HG03378 (cell line): ENCODE measurements at regions not wholly inside any gene's neighbourhood (a gene's known extent, or its start where the extent isn't known, plus 50 kb on each side); places are given as distances from the start of the nearest gene placed in this dataset.
"Not testable (repeated sequence)": the region's sequence is repeated elsewhere in the genome, so short reads cannot be mapped to it uniquely, and the experiment has no call there.

Experiments used
- ATAC-seq: cut with Tn5 transposase; IDR thresholded peaks from one replicate; pipeline ENCODE4 v1.9.1; 2021; ENCODE audit warnings: mild to moderate bottlenecking, moderate library complexity; ENCODE audit not compliant: unreplicated experiment

DNA sequence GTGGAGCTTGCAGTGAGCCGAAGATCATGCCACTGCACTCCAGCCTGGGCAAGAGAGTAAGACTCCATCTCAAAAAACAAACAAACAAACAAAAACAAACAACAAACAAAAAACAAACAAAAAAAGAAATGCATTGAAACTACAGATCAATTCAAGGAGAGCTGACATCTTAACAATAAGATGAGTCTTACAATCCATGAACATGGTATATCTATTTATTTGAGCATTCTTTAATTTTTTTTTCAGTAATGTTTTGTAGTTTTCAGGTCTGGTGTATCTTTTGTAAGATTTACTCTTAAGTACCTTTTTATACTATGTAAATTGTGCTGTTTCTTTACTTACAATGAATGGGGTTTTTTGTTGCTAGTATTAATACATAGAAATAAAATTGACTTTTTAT is 140.1 kb upstream of the DAPK1 start:
- ATAC-seq, result no peak

DNA sequence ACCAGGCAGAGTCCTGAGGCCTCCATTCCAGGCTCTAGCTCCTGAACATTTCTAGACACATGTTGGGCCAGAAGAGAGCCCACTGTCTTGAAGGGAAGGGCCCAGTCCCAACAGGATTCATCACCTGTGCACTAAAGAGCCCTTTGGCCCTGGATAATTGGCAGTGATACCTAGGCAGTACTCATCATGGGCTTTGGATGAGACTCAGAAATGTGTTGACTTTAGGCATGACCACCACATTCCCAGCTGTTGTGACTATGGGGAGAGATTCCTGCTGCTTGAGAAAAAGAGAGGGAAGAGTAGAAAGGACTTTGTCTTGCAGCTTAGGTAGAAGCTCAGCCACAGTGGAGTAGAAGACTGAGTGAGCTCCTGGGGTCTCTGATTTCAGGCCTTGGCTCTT is 138.4 kb upstream of the DAPK1 start:
- ATAC-seq, result no peak

DNA sequence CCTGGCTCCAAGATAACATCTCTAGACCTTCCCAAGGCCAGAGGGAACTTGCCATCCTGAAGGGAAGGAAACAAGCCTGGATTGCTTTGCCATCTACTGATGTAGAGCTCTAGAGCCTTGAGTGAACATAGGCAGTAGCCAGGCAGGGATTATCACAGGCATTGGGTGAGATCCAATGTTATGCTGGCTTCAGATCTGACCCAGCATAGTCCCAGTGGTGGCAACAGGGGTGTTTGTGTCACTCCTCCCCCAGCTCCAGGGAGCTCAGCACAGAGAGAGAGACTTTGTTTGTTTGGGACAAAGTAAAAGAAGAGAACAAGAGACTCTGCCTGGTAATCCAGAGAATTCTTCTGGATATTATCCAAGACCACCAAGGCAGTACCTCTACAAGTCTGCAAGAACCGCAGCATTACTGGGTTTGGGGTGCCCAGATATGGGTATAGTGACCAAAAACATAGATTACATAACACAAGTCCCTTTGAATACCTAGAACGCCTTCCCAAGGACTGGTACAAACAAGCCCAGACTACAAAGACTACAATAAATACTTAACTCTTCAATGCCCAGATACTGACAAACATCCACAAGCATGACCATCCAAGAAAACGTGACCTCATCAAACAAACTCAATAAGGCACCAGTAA is 137.6 kb upstream of the DAPK1 start:
- ATAC-seq, result no peak

DNA sequence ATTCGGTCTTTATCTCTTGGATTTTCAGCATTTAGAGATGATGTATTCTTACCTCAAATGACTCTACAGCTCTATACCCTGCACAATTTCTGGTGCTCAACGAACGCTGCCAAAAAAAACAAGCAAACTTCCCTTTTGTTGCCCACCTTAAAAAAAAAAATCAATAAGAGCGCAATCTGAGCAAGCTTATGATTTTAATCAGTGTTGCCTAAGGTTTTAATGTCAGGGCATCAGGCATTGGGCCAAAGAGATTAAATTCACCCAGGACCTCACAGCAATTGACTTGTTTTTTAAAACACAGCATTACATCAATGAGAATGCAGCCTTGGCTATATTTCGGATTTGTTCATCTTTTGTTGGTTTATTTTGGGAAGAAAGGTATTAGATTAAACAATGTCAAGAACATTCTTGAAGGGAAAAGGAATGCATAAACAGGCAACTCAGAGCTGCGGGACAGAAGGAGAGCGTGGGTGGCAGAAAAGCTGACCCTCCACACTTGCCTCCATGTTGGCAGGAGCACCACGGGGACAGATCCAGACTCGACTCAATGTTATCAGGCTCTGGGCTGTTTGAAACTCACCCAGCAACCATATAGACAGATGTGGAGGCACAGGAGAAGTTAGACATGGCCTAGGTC is 127.5 kb upstream of the DAPK1 start:
- ATAC-seq, result no peak

DNA sequence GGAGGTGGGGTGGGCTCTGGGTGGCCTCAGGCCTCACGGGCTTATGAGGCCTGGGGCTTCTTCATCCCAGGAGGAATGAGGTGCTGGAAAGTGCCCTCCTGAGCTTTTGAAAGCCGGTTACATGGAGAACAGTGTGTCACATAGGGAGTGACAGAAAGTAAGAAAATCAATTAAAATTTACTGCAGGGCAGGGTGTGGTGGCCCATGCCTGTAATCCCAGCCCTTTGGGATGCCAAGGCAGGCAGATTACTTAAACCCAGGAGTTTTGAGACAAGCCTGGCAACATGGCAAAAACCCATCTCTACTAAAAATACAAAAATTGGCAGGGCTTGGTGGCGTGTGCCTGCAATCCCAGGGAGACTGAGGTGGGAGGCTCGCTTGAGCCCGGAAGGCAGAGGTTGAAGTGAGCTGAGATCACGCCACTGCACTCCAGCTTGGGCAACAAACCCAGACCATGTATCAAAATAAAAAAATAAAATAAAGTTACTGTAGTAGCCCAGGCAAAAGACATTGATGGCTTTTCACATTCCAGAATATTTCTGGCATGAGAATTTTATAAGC is 125.8 kb upstream of the DAPK1 start:
- no peak for ATAC-seq

DNA sequence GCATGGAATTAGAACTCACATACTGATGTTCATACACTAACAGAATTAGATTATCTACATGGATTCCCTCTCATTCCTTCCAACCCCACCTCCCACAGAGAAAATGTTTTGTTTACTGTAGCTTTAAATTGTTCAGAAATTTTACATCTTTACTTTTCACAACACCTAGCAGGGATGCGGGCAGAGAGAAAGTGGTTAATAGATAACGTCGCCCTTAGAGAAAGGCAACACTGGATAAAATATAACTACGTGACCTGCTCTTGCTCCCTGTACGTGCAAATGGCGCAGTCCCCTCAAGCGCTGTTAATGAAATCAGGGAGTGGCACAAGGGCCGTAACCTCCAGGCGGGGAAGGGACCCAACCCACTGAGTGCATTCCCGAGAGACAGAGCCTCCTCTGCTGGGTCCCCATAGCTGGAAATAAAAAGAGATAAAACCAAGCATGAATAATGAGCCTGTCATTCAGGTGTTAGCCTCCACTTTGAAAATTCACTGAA is 125.3 kb upstream of the DAPK1 start:
- no peak for ATAC-seq

DNA sequence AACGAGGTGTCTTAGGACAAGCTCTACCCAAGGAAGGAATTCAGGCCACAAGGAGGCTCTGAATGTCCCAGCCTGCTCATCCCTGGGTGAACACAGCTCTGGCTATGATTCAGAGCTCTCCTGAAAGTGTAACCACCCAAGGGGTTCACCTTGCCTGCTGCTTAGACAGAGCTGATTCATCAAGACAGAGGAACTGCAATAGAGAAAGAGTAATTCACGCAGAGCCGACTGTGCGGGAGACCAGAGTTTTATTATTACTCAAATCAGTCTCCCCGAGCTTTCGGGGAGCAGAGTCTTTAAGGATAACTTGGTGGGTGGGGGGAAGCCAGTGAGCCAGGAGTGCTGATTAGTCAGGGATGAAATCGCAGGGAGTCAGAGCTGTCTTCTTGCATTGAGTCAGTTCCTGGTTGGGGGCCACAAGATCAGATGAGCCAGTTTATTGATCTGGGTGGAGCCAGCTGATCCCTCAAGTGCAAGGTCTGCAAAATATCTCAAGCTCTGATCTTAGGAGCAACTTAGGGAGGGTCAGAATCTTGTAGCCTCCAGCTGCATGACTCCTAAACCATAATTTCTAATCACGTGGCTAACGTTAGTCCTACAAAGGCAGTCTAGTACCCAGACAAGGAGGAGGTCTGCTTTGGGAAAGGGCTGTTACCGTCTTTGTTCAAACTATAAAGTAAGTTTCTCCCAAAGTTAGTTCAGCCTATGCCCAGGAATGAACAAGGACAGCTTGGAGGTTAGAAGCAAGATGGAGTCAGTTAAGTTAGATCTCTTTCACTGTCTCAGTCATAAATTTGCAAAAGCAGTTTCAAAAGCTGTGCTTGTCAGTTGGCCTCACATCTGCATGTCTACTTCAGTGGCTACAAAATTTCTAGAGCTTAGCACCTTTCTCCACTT is 123.4 kb upstream of the DAPK1 start:
- not testable (repeated sequence) for ATAC-seq

DNA sequence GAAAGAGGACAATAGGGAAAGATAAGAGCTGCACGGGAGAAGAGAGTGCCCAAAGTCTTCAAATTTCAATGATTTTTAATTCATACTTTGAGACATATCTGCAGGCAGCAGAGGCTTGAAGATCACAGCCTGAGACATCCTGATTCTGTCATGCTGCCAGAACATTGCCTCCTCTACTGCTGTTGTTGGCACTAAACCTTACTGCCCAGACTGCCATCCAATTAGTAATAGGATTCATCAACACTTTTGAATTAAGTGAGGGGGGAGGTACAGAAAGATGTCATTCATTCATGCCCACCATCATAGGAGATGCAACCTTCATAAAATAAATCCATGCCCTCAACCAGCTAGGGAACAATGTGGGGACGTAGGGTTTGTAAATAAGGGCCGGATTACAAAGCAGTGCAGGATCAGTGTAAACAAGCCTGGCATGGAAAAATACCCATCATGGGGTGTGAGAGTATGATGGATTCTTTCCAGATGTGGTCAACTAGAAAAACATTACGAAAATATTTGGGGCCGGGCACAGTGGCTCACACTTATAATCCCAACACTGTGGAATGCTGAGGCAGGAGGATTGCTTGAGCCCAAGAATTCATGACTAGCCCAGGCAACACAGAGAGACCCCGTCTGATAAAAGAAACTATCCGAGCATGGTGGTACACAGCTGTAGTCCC is 122.1 kb upstream of the DAPK1 start:
- ATAC-seq, result no peak

DNA sequence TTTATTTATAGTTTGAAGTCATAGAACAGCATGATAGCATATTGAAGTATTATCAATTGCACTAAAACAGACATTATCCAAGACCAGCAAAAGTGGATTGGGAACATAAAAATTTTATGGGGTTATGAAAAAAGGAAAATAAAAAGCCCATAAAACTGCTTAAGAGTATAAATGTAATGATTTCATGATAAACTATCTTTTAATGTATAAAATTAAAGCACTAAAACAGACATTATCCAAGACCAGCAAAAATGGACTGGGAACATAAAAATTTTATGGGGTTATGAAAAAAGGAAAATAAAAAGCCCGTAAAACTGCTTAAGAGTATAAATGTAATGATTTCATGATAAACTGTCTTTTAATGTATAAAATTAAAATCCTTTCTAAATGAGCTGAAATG is 119.0 kb upstream of the DAPK1 start:
- no peak for ATAC-seq

DNA sequence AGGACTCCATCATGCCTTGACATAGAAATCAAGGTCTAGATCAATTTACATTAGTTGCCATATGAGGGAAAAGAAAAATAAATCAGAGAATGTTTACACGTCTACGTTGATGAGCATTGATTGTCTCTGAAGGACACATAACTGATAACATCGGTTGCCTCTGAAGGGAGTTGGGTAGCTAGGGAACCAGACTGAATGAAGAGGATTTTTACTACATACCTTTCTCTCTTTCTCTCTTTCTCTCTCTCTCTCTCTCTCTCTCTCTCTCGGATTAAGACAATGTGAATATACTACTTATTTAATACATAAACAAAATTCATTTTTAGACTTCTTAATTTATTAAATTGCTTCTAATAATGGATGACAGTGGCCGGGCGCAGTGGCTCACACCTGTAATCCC is 118.4 kb upstream of the DAPK1 start:
- no peak for ATAC-seq

DNA sequence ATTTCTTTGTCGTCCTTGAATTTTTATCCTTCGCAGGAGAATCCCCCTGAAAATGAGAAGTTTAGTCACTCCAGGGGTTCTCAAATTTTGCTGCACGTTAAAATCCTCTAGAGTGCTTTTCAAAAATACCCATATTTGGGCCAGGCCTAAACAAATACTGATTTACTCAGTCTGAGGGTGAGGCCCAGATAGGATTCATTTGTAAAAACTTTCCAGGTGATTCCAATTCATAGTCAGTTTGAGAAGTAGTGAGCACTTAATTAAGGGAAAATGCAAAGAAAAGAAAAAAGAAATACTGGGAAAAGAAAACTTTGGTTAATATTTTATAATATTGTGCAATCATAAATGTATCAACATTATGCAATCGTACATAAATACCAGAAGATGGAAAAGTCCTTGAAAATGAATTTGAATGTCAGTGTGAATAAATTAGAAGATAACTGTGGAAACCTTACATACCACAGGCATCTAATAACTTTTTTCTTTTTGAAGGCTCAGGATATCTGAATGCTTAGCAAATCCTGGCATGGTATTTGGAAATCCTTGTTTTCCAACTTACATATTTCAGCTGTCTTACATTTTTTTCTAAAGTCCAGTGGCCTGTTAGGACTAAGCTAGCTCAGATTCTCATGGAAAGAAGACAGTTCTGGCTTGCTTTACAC is 116.5 kb upstream of the DAPK1 start:
- no peak for ATAC-seq

DNA sequence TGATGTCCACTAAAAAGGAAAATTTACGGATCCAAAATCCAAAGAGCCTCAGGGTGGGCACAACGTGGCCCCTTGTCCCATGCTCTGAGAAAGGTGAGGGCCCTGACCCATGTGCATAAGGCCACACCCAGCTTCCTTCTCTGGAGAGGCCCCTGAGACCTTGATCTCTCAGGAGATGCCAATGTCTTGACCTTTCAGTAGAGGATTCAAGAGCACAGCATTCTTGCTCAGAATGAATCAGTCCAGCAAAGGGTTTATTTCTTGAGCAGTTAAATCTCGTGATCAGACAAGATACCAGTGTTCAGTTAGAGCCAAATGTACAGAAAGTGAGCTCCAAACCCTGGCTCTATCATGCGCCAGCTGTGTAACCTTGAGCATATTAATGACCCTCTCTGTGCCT is 115.9 kb upstream of the DAPK1 start:
- no peak for ATAC-seq

DNA sequence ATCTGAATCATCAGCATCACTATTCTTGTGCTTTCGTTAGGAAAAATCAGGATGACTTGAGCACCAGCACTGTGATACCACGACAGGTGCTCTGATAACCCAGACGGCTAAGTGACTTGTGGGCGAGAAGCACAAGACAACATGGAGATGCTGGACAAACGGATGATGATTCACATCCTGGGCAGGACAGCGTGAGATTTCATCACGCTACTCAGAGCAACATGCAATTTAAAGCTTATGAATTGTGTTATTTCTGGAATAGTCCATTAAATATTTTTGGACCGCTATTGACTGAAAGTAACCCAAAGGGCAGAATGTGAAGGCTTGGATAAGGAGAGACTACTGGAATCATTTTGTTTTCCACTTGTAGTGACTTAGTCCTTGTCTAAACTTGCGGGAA is 114.8 kb upstream of the DAPK1 start:
- ATAC-seq, result no peak

DNA sequence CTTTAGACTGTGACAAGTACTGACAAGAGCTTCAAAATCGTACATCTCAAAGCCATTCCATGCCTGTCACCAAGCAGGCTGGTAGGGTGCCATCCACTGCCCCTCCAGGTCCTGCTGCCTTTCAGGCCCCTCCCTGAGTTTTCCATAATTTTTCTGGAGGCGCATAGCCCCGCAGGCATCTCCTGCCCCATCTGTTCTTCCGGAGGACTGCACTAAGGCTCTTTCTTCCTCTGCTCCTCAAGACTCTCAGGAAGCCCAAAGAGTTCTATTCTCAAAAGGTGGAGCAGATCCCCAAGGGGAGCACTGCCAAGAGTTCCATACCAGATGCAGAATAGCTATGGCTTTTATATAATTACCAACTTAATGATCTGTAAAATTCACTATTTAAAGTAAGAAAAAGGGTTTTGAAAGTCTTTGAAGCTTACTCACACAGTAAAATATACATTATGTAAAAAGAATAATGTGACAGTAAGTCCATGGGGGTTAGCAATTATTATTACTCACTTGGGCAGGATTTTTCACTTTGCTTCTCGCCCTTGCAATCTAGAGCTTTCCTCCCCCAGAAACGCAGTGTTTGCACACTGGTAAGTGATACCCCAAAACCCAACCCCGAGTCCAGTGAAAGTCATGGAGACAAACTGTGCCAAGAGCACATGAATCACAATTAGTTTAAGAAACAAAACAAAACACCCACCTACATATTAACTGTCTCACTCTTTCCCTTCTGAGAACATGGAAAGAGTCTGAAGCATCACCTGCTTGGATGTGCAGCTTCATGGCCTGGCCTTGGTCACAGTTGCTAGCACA is 114.1 kb upstream of the DAPK1 start:
- no peak for ATAC-seq

DNA sequence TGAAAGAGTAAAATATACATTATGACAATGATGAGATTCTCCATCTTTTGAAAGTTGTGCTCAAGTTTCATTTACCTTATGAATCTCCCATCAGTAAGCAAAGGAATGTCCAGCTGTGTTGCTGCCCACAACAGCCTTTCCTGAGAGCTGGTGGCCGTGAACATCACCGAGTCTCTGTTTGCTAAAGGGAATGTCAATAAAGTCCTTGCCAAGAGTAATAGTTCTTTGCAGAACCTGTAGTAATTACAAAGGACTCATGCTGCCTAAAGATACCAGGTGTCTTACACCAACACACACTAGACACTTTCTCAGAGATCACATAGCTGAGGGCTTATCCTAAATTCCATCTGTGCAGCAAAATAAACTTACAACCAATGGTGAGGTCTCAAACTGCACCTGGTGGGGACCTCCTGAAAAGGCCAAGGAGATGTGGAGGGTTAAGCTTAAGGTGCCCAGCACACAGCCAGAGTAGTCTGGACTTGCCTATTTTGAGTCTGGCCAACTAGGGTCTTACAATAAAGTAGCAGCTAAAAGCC is 111.1 kb upstream of the DAPK1 start:
- ATAC-seq, result no peak

DNA sequence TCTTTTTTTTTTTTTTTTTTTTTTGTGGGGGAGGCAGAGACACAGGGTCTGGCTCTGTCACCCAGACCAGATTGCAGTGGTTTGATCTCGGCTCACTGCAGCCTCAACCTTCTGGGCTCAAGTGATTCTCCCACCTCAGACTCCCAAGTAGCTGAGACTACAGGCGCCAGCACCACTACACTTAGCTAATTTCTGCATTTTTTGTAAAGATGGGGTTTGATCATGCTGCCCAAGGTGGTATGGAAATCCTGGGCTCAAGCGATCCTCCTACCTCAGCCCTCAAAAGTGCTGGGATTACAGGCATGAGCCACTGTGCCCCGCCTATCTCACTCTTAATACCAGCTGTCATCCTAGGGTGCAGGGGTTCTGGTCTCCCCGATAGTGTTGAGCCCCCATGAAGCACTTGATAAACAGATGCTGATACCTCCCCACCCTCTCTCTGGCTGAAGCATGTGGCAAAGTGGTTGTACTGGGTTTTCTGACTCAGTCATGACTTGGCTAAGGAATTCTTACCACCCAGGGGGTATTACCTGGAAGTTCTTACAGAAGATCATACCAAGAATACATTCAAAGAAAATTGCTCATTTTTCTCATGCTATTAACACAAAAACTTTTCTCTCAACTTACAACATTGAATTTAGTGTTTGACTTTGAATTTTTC is 110.2 kb upstream of the DAPK1 start:
- no peak for ATAC-seq

DNA sequence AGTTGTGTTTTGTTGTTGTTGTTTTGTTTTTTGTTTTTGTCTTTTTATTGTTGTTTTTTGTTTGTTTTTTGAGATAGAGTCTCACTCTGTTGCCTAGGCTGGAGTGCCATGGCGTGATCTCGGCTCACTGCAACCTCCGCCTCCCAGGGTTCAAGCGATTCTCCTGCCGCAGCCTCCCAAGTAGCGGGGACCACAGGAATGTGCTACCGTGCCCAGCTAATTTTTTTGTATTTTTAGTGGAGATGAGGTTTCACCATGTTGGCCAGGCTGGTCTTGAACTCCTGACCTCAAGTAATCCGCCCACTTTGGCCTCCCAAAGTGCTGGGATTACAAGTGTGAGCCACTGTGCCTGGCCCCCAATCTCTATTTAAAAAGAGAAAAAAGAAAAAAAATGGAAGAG is 109.0 kb upstream of the DAPK1 start:
- not testable (repeated sequence) for ATAC-seq

DNA sequence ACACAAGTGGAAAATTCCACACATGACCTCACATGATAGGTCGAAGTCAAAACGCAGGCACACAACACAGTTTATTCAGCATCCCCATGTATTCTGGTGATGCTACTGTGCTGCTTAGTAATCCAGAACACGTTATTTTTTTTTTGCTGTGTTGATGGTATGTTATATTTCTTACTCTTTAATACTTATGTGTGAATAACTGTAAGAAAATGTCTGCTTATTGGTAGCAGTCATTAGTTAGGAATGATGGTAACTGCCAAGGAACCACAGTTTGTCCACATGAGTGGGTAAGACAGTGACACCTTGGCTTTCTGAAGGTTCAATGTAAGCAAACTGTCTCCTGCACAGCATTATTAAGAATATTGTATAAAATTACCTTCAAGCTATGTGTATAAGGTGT is 107.7 kb upstream of the DAPK1 start:
- ATAC-seq, result no peak

DNA sequence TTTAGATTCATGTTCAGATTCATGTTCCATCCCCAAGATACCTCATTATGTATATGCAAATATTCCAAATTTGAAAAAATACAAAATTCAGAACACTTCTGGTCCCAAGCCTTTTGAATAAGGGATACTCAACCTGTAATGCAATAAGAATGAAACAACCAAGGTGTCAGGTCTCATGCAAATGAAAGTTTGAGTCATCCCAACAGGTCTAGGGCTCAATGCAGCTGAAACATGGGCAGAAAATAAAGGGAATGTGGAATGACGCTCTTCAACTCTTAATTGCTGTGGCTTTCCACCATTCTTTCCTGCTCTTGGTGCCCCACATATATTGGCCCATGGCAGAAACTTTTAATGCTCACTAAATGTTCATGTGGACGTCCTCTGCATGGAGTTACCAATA is 107.3 kb upstream of the DAPK1 start:
- no peak for ATAC-seq
